GM21737 (cell line): ENCODE measurements at regions not wholly inside any gene's neighbourhood (a gene's known extent, or its start where the extent isn't known, plus 50 kb on each side); places are given as distances from the start of the nearest gene placed in this dataset.
"Not testable (repeated sequence)": the region's sequence is repeated elsewhere in the genome, so short reads cannot be mapped to it uniquely, and the experiment has no call there.

Experiments
- ATAC-seq: cut with Tn5 transposase; IDR thresholded peaks from one replicate; pipeline ENCODE4 v1.9.1; 2021; ENCODE audit warnings: mild to moderate bottlenecking, moderate library complexity; ENCODE audit not compliant: unreplicated experiment

DNA sequence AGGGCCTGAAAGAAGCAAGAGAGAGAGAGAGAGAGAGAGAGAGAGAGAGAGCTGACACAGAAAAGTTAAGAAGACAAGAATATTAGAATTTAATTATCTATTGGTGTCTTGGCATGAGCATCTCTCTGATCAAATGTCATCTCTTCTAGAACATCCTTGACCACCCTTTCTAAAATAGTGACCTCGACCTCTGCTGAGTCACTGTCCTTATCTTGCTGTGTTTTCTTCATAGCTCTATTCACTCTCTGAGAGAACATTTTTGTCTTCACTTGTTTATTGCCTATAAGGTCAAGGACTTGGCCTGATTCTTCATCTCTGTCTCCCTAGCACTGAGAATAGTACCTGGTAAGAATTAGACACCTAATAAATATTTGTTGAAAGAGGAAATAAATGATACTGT lies 383.8 kb upstream of the RPS23 start:
- no peak for ATAC-seq

DNA sequence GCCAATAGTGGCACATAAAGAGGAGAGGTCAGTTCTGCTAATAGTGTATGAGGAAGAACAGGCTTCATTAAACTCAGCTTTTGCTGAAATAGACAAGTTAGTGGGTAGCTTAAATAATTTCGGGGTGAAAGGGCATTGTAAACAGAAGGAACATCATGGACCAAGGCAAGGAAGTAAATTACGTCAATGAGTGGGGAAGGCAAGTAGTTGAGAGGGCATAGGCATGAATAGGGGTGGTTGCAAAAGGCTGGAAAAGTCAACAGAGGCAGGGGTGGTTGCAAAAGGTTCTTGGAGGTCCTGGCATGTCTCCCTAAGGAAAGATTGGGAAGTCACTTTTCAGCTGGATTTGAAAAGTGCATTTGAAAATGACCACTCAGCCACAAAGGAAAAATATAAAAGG lies 383.3 kb upstream of the RPS23 start:
- no peak for ATAC-seq

DNA sequence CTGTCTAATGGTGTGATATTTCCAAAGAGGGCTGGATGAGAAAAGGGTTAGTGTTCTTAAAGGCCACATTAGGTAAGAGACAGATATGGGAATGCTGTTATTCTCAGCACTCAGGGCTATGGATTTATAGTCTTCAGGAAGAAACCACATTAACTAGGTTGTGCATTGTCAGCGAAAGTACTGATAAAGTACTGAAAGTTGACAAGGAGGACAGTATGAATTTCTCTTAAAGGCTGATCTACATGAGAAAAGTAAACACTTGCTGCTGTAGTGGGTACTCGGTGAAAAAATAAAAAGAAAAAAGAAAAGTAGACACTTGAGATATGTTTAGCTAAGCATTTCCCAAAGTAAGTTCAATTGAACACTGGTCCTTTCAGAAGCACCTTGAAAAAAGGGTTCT lies 381.0 kb upstream of the RPS23 start:
- ATAC-seq: no peak

DNA sequence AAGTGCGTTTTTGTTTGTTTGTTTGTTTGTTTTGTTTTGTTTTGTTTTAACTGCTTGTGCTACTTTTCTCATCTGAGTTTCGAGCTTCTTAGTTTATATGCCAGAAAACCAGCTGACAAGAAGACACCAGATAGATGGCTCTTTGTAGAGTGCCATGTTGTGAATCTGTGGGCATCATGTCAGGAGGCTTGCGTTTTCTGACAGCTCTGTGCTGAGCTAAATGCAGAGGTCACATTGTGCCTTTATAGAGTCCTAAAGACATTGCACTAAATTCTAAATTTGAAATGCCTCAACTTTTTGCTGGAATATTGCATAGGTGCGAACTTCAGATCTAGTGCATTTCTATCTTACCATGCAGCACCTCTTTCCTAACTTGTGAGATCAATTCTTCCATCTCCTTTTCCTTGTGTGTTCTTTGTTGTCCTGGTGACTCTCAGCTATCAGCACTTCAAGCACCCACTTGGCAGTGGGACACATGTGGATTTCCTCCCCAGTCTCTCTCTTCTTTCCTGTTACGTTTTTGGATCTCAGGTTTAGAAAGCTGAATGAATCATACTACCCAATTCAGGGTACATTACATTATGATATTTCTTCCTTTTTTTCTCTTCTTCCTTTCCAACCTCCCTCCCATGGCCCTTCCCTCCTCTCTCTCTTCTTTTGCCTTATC lies 379.0 kb upstream of the RPS23 start:
- no peak for ATAC-seq

DNA sequence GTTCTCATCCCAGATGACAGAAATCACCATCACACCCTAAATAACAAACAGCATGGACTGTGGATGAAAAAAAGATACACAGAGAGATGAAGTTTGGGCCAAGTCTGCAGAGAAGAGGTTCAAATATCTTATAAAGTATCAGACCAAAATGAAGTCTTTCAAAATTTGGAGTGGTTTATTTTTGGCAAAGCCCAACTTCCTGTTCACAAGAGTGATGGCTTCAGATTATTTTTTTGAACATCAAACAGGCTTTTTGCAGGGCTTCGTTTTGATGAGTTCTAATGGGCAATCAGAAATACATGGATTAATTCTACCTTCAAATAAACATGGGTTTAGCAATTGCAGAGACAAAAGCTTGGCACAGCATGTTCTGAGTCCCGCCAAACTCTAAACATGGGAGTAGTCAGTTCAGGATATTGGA lies 378.2 kb upstream of the RPS23 start:
- ATAC-seq: no peak

DNA sequence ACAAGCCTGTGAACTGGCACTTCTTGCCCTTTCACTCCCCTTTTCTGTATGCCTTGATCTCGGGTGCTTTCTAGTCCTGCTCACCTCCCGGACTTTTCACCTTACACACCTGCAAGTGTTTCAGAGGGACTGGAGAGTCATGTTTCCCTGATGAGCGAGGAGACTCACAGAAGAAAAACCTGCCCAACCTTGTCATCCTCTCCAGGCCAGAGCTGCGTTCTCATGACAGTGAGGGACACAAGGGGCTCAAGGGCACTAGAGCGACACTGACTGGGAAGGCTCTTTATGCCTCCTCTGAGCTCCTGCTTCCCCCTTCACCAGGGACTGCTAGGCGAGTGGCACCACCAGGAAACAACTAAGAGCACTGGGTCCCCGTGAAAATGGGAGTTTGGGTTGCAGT lies 376.9 kb upstream of the RPS23 start:
- no peak for ATAC-seq

DNA sequence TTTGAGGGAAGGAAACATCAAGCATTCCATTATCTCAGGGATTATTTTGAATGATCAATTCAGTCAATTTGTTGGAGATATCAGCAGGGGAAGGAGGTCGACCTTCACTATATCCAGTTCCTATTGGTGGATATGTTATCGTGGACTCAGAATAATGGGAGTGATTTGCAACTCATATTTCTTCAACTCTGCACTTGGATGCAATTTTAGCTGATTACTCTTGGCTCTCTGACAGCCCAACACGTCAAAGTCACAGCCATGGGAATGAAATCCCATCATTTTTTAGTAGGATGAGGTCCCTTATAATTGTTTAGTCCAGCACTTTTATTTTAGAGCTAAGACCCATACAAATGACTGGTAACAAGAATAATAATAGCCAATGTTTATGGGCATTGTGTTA lies 371.8 kb upstream of the RPS23 start:
- ATAC-seq: no peak

DNA sequence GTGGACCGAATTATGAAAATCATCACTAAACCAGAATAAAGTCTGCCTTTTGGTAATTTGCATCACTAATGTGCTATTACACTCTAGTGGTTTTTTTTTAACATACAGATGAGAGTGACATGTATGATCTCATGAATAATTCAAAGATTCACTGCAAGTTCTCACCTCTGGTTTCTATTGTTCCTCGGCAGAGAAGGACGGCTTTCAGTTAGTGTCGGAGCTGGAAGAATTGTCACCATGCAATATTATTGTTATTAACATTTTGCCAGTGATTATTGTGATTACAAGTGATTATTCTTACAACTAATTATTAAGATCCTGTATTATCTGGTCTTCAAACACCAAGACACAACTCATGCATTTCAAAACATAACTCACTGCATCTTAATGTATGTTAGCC lies 366.6 kb upstream of the RPS23 start:
- ATAC-seq: no peak

DNA sequence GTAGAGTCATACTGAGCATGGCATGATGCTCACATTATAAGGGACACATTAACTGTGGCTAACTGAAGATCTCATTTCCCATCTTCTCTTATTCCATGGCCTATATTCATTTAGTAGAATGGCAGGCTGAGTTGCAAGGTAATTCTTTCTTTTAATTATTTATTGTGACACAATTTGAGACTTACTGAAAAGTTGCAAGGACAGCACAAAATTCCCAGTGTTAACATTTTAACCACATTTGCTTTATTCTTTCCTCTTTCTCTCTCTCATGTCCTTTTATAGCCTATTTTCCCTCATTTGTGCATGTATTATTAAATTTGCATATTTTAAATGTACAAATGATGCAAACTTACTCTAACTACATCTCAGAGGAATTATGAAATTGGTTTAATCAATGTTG lies 366.1 kb upstream of the RPS23 start:
- no peak for ATAC-seq

DNA sequence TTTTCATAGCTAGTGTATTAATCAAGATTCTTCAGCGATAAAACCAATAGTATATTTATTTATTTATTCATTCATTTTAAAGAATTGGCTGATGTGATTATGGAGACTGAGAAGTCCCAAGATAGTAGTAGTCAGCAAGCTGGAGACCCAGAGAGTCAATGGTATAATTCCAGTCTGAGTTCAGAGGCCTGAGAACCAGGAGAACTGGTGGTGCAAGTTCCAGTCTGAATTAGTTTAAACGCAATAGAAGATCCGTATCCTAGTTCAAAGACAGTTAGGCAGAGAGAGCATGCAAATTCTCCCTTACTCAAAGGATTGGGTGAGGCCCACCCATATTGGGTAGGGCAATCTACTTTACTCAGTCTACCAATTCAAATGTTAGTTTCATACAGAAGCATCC lies 364.2 kb upstream of the RPS23 start:
- no peak for ATAC-seq

DNA sequence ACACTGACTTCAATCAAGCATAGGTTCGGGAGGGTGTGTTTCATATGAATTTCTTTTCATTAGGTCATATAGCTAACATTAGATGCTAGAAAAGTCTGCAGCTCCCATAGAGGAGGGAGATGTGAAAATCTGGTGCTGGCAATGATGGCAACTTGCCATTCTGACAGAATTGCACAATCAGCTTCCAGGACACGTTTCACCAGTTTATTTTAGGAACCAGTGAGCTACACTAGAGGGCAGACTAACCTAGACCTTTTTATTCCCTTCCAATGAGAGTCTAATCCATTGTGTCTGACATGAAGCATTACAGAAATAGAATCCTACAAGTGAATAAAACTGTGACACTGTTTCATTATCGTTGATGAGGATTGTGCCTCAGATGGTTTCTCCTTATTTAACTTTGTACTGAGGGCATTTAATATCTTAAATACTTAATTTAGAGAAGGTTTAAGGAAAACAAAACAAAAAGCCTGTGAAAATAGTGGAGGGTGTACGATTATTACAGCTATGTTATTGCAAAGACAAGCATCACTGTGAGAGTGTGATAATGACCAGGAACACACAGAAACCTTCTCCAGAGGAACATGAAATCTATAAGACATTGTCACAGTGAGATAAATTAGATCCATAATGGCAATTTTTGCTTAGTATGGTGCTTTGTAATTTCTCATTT lies 363.3 kb upstream of the RPS23 start:
- no peak for ATAC-seq

DNA sequence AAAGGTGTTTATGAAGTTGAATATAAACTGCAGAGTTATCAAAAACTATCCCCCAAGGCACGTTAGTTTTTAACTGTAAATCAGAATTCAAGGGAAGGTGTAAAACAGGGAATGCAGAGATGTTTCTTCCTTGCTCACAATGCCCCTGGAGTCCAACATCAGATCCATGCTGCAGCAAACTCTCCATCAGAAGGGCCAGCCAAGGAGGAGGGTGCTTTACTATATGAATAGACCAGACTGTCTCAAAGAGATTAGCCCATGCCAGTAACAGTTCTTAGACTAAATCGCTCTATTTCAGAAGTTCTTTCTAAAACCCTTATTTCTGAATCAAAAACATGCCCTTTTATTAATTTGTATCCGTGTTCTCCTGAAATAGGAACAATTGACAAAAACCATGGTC lies 362.8 kb upstream of the RPS23 start:
- ATAC-seq: no peak

DNA sequence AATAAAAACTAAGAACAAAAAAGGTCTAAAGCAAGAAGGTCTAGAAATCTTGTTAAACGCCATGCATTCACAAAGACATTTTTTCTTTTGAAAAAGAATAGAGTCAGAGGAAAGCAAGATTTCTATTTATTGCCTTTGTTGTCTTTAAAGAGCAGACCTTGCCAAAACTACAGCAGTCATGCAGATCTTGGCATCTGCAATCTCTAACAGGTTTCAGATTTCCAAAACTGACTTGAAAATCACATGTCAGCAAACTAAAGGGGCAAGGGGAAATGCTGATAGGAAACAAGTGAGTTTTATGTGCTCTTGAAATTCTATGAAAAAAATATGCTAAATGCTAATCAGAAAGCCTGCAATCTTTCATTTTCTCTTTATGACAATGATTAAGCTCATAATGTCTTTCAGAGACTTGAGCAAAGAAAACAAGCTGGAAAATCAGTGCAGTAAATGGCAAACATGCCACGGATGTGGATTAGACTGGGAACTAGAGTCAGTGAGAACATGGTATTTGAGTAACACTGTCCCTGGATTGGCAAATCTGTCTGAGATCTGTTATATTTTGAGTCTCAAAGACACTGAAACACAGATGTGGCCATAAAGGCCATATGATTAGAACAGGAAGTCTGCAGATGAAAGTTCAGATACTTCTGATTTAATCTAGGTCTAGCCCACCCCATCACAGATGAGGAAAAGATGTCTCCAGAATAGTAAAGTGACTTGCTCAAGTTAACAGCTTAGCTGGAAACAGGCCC lies 361.4 kb upstream of the RPS23 start:
- no peak for ATAC-seq

DNA sequence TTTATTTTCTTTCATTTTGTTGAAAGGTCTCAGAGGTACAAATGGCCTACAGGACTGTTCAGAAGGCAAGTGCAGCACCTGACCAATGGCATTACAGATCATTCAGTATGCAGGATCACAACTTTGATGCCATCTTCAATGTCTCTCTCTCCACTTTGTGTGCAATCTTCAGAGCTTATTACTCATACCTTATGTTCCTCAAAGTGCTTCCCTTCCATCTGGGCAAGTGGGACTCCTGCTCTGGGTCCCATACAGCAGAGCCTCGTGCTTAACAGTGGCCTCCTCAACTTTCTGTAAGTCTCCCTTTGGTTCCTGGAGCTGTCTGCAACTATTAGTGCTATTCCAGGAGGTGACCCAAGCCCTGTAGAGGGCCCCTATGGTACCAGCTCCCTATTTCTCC lies 358.4 kb upstream of the RPS23 start:
- ATAC-seq: no peak

DNA sequence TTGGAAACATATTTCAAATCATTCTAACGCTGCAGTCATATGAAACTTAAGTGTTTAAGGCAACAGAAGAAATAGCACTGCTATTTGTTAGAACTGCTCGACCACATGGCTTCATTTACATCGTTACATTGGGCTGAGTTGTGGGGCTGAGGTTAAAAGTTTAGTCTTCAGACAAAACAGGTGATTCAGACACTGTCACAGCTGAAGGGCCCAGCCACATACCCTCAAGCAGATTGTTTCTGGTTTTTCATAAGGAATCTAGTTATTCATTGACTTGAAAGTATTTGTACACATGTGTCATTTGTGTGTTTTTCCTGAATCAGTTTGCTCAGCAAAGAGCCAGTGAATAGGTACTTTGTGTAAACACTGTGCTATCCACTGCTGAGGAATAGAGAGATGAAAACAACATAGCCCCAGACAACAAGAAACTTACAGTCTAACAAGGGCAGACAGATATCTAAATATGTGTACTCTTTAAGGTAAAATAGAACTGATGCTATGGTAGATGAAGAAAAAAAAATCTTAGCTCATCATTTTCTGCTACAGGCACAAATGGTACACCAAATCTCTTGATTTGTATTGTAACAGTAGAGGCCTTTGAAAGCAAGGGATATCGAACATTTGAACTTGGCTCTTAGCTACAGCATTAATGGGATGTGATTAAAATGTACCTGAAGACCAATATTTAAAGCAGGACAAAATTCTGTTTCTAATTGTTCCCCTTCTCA lies 357.6 kb upstream of the RPS23 start:
- no peak for ATAC-seq

DNA sequence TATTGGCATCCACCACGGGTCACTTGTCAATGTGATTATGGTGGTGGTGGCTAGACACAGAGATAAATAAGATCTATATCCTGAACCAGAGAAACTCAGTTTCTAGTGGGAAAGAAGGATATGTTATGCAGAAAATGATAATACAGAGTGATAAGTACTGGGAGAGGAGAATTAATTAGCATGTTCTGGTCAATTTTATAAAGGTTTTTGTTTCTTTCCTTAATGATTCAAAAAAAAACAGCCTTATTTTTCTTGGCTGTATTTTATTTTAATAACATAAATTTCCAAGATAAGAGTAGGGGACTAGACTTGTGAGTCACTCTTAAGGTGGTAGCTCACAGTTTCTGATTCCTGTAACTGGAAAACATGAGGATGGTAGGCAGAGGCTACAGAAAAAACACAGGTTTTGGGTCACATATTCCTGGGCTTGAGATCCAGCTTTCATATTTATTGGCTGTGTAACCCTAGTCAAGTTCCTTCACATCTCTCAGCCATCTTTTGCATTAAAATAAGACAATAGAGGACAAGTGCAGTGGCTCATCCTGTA lies 350.3 kb upstream of the RPS23 start:
- ATAC-seq: no peak

DNA sequence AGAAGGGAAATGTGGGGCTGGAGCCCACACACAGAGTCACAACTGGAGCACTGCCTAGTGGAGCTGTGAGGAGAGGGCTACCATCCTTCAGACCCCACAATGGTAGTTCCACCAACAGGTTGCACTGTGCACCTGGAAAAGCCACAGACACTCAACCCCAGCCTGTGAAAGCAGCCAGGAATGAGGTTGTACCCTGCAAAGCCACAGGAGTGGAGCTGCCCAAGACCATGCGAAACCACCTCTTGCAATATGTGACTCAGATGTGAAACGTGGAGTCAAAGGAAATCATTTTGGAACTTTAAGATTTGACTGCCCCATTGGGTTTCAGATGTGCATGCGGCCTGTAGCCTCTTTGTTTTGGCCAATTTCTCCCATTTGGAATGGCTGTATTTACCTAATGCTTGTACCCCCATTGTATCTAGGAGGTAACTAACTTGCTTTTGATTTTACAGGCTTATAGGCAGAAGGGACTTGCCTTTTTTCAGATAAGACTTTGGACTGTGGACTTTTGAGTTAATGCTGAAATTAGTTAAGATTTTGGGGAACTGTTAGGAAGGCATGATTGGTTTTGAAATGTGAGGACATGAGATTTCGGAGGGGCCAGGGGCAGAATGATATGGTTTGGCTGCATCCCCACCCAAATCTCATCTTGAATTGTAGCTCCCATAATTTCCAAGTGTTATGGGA lies 348.9 kb upstream of the RPS23 start:
- ATAC-seq: not testable (repeated sequence)

DNA sequence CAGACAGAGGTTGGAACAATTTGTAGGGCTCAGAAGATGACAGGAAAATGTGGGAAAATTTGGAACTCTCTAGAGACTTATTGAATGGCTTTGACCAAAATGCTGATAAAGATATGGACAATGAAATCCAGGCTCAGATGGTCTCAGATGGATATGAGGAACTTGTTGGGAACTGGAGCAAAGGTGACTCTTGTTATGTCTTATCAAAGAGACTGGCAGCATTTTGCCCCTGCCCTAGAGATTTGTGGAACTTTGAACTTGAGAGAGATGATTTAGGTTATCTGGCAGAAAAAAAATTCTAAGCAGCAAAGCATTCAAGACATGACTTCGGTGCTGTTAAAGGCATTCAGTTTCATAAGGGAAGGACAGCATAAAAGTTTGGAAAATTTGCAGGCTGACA lies 347.9 kb upstream of the RPS23 start:
- not testable (repeated sequence) for ATAC-seq

DNA sequence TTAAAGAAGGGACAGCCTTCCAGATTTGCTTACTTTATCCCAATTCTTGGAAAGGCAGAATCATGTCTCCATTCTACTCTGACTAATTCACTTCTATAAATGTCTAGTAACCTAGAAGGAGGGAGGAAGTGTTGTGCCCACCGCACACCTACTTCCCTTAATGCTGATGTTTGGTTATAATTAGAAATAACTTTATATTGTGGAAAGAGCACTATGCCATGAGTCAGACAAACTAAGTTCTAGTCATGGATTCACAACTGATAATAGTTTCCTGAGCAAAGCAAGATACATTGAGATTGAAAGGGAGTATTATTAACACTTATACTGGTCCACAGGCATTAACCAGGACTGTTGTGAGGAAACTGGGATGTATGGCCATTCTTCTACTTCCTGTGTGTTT lies 345.9 kb upstream of the RPS23 start:
- ATAC-seq: no peak

DNA sequence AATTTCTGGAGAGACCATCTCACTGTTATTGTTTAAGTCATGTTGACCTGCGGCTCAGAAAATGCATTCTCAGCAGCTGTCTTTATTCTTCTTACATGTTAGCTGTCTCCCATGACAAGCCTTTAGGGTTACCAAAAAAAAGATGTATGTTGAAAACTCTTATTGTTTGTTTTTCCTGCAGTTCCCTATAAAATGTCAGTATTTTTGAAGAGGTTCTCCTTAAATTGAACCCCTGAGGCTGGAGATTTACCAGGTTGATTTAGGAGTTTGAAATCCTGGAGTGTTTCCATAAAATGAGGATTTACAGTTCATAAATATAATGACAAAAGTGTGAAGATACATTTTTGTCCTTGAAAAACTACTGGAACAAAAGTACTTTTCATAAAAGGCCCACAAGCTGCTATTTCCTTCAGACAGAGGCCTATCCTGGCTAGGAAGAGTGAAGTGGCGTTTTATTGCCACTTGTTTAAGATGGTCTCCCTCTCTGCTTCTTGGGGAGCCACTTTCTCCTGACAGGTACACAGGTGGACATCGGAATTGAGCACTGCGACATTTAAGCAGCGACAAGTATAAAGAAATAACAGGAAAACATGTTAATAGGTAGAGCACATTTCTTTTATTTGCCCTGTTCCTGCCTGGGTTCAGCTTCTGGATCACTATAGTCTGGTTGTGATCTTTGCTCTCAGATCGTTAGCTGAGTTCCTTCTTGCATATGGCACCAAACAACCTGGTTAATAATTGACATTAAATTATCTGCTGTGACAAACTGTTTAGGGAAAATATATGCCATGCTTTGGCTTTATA lies 344.8 kb upstream of the RPS23 start:
- ATAC-seq: no peak
